ENCODE measurements at regions not wholly inside any gene's neighbourhood (a gene's known extent, or its start where the extent isn't known, plus 50 kb on each side); places are given as distances from the start of the nearest gene placed in this dataset.

GRCh38 chr5:141773779-141774562 is 91.9 kb upstream of the ARAP3 start:
- TF ChIP-seq RAD21 (IDR thresholded peaks at IDR 0.05; ENCODE audit: low read depth) (no peak), TAF1 (IDR thresholded peaks at IDR 0.05; ENCODE audit: low read depth) (no peak), EP300 (IDR thresholded peaks at IDR 0.05; ENCODE audit: borderline replicate concordance) (no peak), YY1 (IDR thresholded peaks at IDR 0.05; ENCODE audit: low read depth) (no peak), ZBTB7A (IDR thresholded peaks at IDR 0.05; ENCODE audit: low read depth) (no peak), CREB1 (IDR thresholded peaks at IDR 0.05; ENCODE audit: low read depth) (no peak), FOXM1 (IDR thresholded peaks at IDR 0.05; ENCODE audit: borderline replicate concordance, low read depth) (no peak), TCF12 (IDR thresholded peaks at IDR 0.05; ENCODE audit: low read depth) (no peak), TEAD4 (IDR thresholded peaks at IDR 0.05) (no peak)

Measured in Ishikawa (cell line).